Liver (tissue), 3 donors: ENCODE measurements at regions not wholly inside any gene's neighbourhood (a gene's known extent, or its start where the extent isn't known, plus 50 kb on each side); places are given as distances from the start of the nearest gene placed in this dataset.

Experiments used
- RAD21 ChIP-seq, 2 donors: IDR thresholded peaks; 2 replicates each; pipeline ENCODE4 v1.6.1; 2016; ENCODE audit warnings: antibody characterized with exemption in 2 of 2, mild to moderate bottlenecking in 2 of 2
- TAF1 ChIP-seq: conservative IDR thresholded peaks from 2 replicates; pipeline ENCODE4 v1.6.1; 2016; ENCODE audit warnings: antibody characterized with exemption, mild to moderate bottlenecking
- TF ChIP-seq, protein P1 (sequence below): fragments of 150-350 bp; IDR thresholded peaks from 2 replicates; pipeline ENCODE4 v1.5.1; 2017; ENCODE audit warnings: improper control_type of control experiment, low read depth, low read length; ENCODE audit not compliant: missing input control
- TF ChIP-seq, protein P2 (sequence below): IDR thresholded peaks from 2 replicates; pipeline ENCODE4 v1.6.1; 2016; ENCODE audit warnings: antibody characterized with exemption
- donor health status: healthy.
- donor health status: healthy.

GRCh38 chr12:89041078-89041477 lies 311.2 kb downstream of the DUSP6 start:
- TF ChIP-seq, protein P1, sequence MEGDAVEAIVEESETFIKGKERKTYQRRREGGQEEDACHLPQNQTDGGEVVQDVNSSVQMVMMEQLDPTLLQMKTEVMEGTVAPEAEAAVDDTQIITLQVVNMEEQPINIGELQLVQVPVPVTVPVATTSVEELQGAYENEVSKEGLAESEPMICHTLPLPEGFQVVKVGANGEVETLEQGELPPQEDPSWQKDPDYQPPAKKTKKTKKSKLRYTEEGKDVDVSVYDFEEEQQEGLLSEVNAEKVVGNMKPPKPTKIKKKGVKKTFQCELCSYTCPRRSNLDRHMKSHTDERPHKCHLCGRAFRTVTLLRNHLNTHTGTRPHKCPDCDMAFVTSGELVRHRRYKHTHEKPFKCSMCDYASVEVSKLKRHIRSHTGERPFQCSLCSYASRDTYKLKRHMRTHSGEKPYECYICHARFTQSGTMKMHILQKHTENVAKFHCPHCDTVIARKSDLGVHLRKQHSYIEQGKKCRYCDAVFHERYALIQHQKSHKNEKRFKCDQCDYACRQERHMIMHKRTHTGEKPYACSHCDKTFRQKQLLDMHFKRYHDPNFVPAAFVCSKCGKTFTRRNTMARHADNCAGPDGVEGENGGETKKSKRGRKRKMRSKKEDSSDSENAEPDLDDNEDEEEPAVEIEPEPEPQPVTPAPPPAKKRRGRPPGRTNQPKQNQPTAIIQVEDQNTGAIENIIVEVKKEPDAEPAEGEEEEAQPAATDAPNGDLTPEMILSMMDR: no peak
- TF ChIP-seq RAD21 (IDR thresholded peaks at IDR 0.05) (no peak), TAF1 (no peak)
- TF ChIP-seq, protein P2, sequence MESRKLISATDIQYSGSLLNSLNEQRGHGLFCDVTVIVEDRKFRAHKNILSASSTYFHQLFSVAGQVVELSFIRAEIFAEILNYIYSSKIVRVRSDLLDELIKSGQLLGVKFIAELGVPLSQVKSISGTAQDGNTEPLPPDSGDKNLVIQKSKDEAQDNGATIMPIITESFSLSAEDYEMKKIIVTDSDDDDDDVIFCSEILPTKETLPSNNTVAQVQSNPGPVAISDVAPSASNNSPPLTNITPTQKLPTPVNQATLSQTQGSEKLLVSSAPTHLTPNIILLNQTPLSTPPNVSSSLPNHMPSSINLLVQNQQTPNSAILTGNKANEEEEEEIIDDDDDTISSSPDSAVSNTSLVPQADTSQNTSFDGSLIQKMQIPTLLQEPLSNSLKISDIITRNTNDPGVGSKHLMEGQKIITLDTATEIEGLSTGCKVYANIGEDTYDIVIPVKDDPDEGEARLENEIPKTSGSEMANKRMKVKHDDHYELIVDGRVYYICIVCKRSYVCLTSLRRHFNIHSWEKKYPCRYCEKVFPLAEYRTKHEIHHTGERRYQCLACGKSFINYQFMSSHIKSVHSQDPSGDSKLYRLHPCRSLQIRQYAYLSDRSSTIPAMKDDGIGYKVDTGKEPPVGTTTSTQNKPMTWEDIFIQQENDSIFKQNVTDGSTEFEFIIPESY: no peak
